ENCODE measurements at regions not wholly inside any gene's neighbourhood (a gene's known extent, or its start where the extent isn't known, plus 50 kb on each side); places are given as distances from the start of the nearest gene placed in this dataset.

- TF ChIP-seq TCF12 (IDR thresholded peaks at IDR 0.05; ENCODE audit: low read depth, low read length) (no peak), BRCA1 (IDR thresholded peaks at IDR 0.05; ENCODE audit: low read depth, low read length) (no peak)
These were observed 416.4 kb downstream of the TLE4 start (continued) for GRCh38 chr9:79988126-79988525.
